Adrenal gland (tissue), 9 donors: ENCODE measurements at regions not wholly inside any gene's neighbourhood (a gene's known extent, or its start where the extent isn't known, plus 50 kb on each side); places are given as distances from the start of the nearest gene placed in this dataset.

Source experiments
- DNase-seq, 7 donors: peaks; one replicate each; pipeline ENCODE4 v3.0.0-alpha.2; 2019 to 2020
- H3K27ac ChIP-seq, 5 donors: fragments of 200-600 bp; sonication (generic) in 4 of 5; 1 replicate in 3 of 5; 2 replicates in 2 of 5; pipeline versions ENCODE4 v1.5.1 to v1.8.0; 2016 to 2020; ENCODE audit warnings: mild to moderate bottlenecking in 1 of 5
- H3K27me3 ChIP-seq: fragments of 200-600 bp; 2 replicates; pipeline ENCODE4 v1.8.0; 2021
- H3K36me3 ChIP-seq, 2 donors: fragments of 200-600 bp; replicated peaks in 1 of 2; 1 replicate in 1 of 2; 2 replicates in 1 of 2; pipeline versions ENCODE4 v1.5.1 to v1.8.0; 2018 to 2022
- H3K4me1 ChIP-seq, 2 donors: fragments of 200-600 bp; replicated peaks in 1 of 2; 1 replicate in 1 of 2; 2 replicates in 1 of 2; pipeline versions ENCODE4 v1.5.1 to v1.8.0; 2018 to 2021
- H3K4me3 ChIP-seq, 4 donors: fragments of 200-600 bp; sonication (generic) in 3 of 4; one replicate each; pipeline ENCODE4 v1.5.1; 2016 to 2018
- H3K9me3 ChIP-seq, 3 donors: fragments of 200-600 bp; sonication (generic) in 1 of 3; replicated peaks in 1 of 3; 1 replicate in 2 of 3; 2 replicates in 1 of 3; pipeline versions ENCODE4 v1.5.1 to v1.8.0; 2016 to 2021
- CTCF ChIP-seq, 6 experiments: fragments of 450-650 bp in 4 of 6; fragments of 200-600 bp in 2 of 6; sonication (generic) in 1 of 6; IDR thresholded peaks; 1 replicate in 5 of 6; 2 replicates in 1 of 6; pipeline versions ENCODE4 v1.5.1 to v1.8.0; 2016 to 2021; ENCODE audit warnings: antibody characterized with exemption in 6 of 6, mild to moderate bottlenecking in 2 of 6, moderate library complexity in 1 of 6
- POLR2A ChIP-seq, 2 donors: fragments of 450-650 bp; IDR thresholded peaks; one replicate each; pipeline ENCODE4 v1.6.1; 2017; ENCODE audit warnings: antibody characterized with exemption in 2 of 2, mild to moderate bottlenecking in 2 of 2, moderate library complexity in 1 of 2
- WGBS, 4 donors: extraction: QIAGEN DNeasy Blood & Tissue Kit in 2 of 4; methylation state at CpG; one replicate each; pipeline versions ENCODE4 v1.1.5 to v1.1.7; 2013 to 2017; 5-methylcytosine and 5-hydroxymethylcytosine counted together
- intact Hi-C, 2 donors: fragments of 100-400 bp; cut with DNase I; formaldehyde crosslinking; loops; one replicate each; pipeline versions ENCODE4 v1.14.1 to v1.15.0; 2022 to 2023
- donor health status: healthy with polysubstance abuse.
- donor health status: Bipolar disorder and iron deficiency.
- donor health status: DM: yes; HTN: yes; CAD: no.
- donor health status: DM: no; HTN: no; CAD: no.
- donor health status: DM: no; HTN: no; CAD: no.

DNA sequence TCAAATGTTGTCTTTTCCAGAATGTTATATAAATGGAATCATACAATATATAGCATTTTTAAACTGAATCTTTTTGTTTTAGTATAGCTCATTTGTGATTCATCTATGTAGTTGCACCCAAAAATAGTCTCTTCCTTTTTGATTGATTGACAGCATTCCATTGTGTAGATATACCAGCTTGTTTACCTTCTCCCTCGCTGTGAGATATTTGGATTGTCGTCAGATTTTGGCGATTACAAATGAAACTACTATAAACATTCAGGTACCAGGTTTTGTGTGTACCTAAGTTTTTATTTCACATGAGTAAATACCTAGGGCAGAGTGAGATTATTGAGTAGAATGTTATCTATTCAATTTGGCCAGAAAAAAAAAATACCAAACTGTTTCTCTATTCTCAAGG, 584.7 kb upstream of the SORCS1 start:
- intact Hi-C loops = no loop called here
- TF ChIP-seq CTCF (IDR thresholded peaks at IDR 0.05) (no peak), POLR2A (IDR thresholded peaks at IDR 0.05) (no peak)
- Histone ChIP-seq H3K9me3 (no peaks in the 10 kb centered on the region), H3K27me3 (no peaks in the 10 kb centered on the region), H3K27ac (no peak overlapping the region), H3K4me1 (no peaks in the 10 kb centered on the region), H3K36me3 (no peaks in the 10 kb centered on the region), H3K4me3 (no peak overlapping the region)
- WGBS, 4 donors = 72 to 86% (median 82%) methylated on average over 3 of the region's 3 CpGs
- DNase-seq = no peak

GRCh38 chr10:107747851-107748250, 583.3 kb upstream of the SORCS1 start:
- H3K27me3 ChIP-seq = no peaks in the 10 kb centered on the region
- H3K36me3 ChIP-seq = no peaks in the 10 kb centered on the region
- intact Hi-C loops = no loop called here
- no peak for DNase-seq
- H3K4me3 ChIP-seq = no peak overlapping the region
- no peaks in the 10 kb centered on the region for H3K9me3 ChIP-seq
- no peak overlapping the region for H3K27ac ChIP-seq
- H3K4me1 ChIP-seq = no peaks in the 10 kb centered on the region
- TF ChIP-seq CTCF (IDR thresholded peaks at IDR 0.05) = no peak
- no peak for TF ChIP-seq POLR2A (IDR thresholded peaks at IDR 0.05)

DNA sequence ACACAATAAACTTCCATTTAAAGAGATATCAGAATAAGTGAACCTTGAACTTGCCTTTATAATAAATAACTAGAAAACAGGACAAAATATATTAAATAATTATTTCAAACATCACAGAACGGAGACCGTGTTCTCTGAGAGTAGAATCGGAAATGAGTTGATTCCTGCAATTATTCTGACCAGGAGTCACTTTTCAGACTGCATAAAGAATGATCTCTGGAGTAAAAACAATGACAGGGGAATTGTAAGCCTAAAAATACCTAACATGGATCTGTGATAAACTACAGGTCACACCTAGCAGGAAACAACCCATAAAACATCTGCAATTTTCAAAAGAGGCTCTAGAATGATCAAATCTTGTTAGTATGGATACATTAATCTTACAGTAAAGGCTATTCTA, 577.5 kb upstream of the SORCS1 start:
- Histone ChIP-seq H3K36me3 (no peaks in the 10 kb centered on the region), H3K27ac (no peak overlapping the region), H3K9me3 (no peaks in the 10 kb centered on the region), H3K27me3 (no peaks in the 10 kb centered on the region), H3K4me3 (no peak overlapping the region), H3K4me1 (no peaks in the 10 kb centered on the region)
- intact Hi-C loops = no loop called here
- DNase-seq = no peak
- WGBS, 4 donors = 65 to 76% (median 72%) methylated on average over 3 of the region's 3 CpGs
- TF ChIP-seq POLR2A (IDR thresholded peaks at IDR 0.05) (no peak), CTCF (IDR thresholded peaks at IDR 0.05) (no peak)

DNA sequence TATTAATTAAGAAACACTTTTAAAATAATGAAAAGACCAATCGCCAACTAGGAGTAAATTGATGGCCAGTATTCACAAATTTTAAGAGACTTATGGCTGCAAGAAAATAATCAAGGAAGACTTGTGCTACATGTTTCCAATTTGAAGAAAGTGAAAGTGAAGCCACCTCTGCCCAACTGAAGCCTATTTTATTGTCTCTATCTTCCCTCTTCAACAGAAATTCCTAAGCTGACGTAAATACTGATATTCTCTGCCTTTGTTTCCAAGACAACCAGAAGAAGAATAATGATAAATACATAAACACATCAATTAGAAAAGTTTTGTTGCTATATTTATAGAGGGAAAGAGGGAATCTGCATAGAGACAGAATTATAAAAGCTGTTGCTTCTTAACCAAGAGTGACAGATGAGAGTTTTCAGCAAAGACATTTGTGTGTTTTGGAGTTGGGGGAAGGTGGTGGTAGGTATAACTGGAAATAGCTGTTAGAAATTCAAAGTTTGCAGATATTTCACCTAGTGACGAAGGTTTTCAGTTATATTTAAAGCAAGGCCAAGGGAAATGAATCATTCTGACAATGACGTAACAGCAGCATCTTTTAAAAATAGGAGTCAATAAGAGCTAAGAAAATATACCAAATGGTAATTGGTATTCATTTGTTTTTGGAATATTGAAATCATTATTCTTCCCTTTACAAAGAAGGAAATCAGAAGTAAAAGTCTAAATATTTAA, 576.6 kb upstream of the SORCS1 start:
- no peaks in the 10 kb centered on the region for H3K9me3 ChIP-seq
- H3K4me1 ChIP-seq = no peaks in the 10 kb centered on the region
- TF ChIP-seq CTCF (IDR thresholded peaks at IDR 0.05) (no peak), POLR2A (IDR thresholded peaks at IDR 0.05) (no peak)
- no peaks in the 10 kb centered on the region for H3K36me3 ChIP-seq
- DNase-seq = no peak
- H3K4me3 ChIP-seq = no peak overlapping the region
- 40 to 47% (median 45%) methylated on average over 4 of the region's 4 CpGs for WGBS, 4 donors
- H3K27me3 ChIP-seq = no peaks in the 10 kb centered on the region
- no peak overlapping the region for H3K27ac ChIP-seq
- intact Hi-C loops = no loop called here
